Fibroblast of pulmonary artery (primary cell): ENCODE measurements at regions not wholly inside any gene's neighbourhood (a gene's known extent, or its start where the extent isn't known, plus 50 kb on each side); places are given as distances from the start of the nearest gene placed in this dataset.

Experiments
- DNase-seq: peaks from one replicate; pipeline ENCODE4 v3.0.0-alpha.2; 2010; ENCODE audit warnings: low read depth
- H3K4me3 ChIP-seq: replicated peaks from 2 replicates; pipeline ENCODE4 v1.5.1; 2011; ENCODE audit warnings: low read depth, mild to moderate bottlenecking, control low read depth, low read length, moderate library complexity
- CTCF ChIP-seq: IDR thresholded peaks from 2 replicates; pipeline ENCODE4 v1.5.1; 2011; ENCODE audit warnings: mild to moderate bottlenecking, control low read depth, low read length, inconsistent platforms; ENCODE audit errors: missing control alignments

GRCh38 chr14:44873536-44873935, 88.2 kb downstream of the KLHL28 start:
- no peak for DNase-seq
- no peak for TF ChIP-seq CTCF
- no peak overlapping the region for H3K4me3 ChIP-seq

GRCh38 chr14:44866770-44867169, 95.0 kb downstream of the KLHL28 start:
- no peak overlapping the region for H3K4me3 ChIP-seq
- no peak for DNase-seq
- no peak for TF ChIP-seq CTCF

GRCh38 chr14:44866322-44866721, 95.4 kb downstream of the KLHL28 start:
- H3K4me3 ChIP-seq, result no peak overlapping the region
- no peak for TF ChIP-seq CTCF
- no peak for DNase-seq

- TF ChIP-seq CTCF, result no peak
- H3K4me3 ChIP-seq, result no peak overlapping the region
- no peak for DNase-seq
These were observed 98.5 kb downstream of the KLHL28 start for GRCh38 chr14:44863271-44863670.

- no peak overlapping the region for H3K4me3 ChIP-seq
- no peak for DNase-seq
- TF ChIP-seq CTCF, result no peak
These were observed 107.6 kb downstream of the KLHL28 start for GRCh38 chr14:44854114-44854513.

- peak; percentile 7 for DNase-seq
- no peak overlapping the region for H3K4me3 ChIP-seq
- TF ChIP-seq CTCF, result no peak
These were observed 114.0 kb downstream of the KLHL28 start for GRCh38 chr14:44847526-44848309.
